ENCODE measurements at regions not wholly inside any gene's neighbourhood (a gene's known extent, or its start where the extent isn't known, plus 50 kb on each side); places are given as distances from the start of the nearest gene placed in this dataset.

- no peaks in the 10 kb centered on the region for H3K27me3 ChIP-seq (ENCODE audit: control insufficient read depth, insufficient read depth, low read length)
- no peak for DNase-seq (ENCODE audit: low read depth)
- H3K36me3 ChIP-seq (ENCODE audit: control insufficient read depth, insufficient read depth, low read length) = no peaks in the 10 kb centered on the region; the same call in 1 of the 2 replicates
- ChIA-PET POLR2A (no interaction called here), CTCF (no interaction called here)
- H3K4me3 ChIP-seq (ENCODE audit: low read depth, low read length) = no peak overlapping the region
- no peak for TF ChIP-seq CTCF (IDR thresholded peaks at IDR 0.05; ENCODE audit: insufficient read depth, low read depth, low read length)
Observed at GRCh38 chr4:147349193-147349592, 131.7 kb upstream of the EDNRA start.

GRCh38 chr4:147351083-147351787 is 129.7 kb upstream of the EDNRA start:
- Histone ChIP-seq H3K27me3 (ENCODE audit: control insufficient read depth, insufficient read depth, low read length) (no peaks in the 10 kb centered on the region), H3K36me3 (ENCODE audit: control insufficient read depth, insufficient read depth, low read length) (no peaks in the 10 kb centered on the region; the same call in 1 of the 2 replicates), H3K4me3 (ENCODE audit: low read depth, low read length) (no peak overlapping the region)
- DNase-seq (ENCODE audit: low read depth) = no peak
- ChIA-PET POLR2A (no interaction called here), CTCF (interaction anchor here (0.6 to 0.7 kb wide), 2 partner anchors 15 to 413 kb away, joined by 3 to 4 read pairs; no protein-coding TSS in a partner anchor)
- TF ChIP-seq CTCF (IDR thresholded peaks at IDR 0.05; ENCODE audit: insufficient read depth, low read depth, low read length) = no peak

- no peak for DNase-seq (ENCODE audit: low read depth)
- TF ChIP-seq CTCF (IDR thresholded peaks at IDR 0.05; ENCODE audit: insufficient read depth, low read depth, low read length) = no peak
- Histone ChIP-seq H3K27me3 (ENCODE audit: control insufficient read depth, insufficient read depth, low read length) (no peaks in the 10 kb centered on the region), H3K4me3 (ENCODE audit: low read depth, low read length) (no peak overlapping the region), H3K36me3 (ENCODE audit: control insufficient read depth, insufficient read depth, low read length) (no peaks in the 10 kb centered on the region; the same call in 1 of the 2 replicates)
- CTCF ChIA-PET = no interaction called here
- POLR2A ChIA-PET = no interaction called here
Observed at GRCh38 chr4:147354237-147354636, 126.7 kb upstream of the EDNRA start.

- Histone ChIP-seq H3K27me3 (ENCODE audit: control insufficient read depth, insufficient read depth, low read length) (no peaks in the 10 kb centered on the region), H3K36me3 (ENCODE audit: control insufficient read depth, insufficient read depth, low read length) (no peaks in the 10 kb centered on the region; the same call in 1 of the 2 replicates), H3K4me3 (ENCODE audit: low read depth, low read length) (no peak overlapping the region)
- CTCF ChIA-PET = interaction anchor here (1.0 kb wide), 1 partner anchor 22 kb away, joined by 3 read pairs; no protein-coding TSS in a partner anchor
- POLR2A ChIA-PET = interaction anchor here (0.6 kb wide), 1 partner anchor 14 kb away, joined by 3 read pairs; no protein-coding TSS in a partner anchor
- no peak for TF ChIP-seq CTCF (IDR thresholded peaks at IDR 0.05; ENCODE audit: insufficient read depth, low read depth, low read length)
- DNase-seq (ENCODE audit: low read depth) = no peak
Observed at GRCh38 chr4:147355032-147355656, 125.8 kb upstream of the EDNRA start.

- no peak overlapping the region for H3K4me3 ChIP-seq (ENCODE audit: low read depth, low read length)
- DNase-seq (ENCODE audit: low read depth) = no peak
- no peaks in the 10 kb centered on the region for H3K27me3 ChIP-seq (ENCODE audit: control insufficient read depth, insufficient read depth, low read length)
- no peaks in the 10 kb centered on the region; the same call in 1 of the 2 replicates for H3K36me3 ChIP-seq (ENCODE audit: control insufficient read depth, insufficient read depth, low read length)
- no peak for TF ChIP-seq CTCF (IDR thresholded peaks at IDR 0.05; ENCODE audit: insufficient read depth, low read depth, low read length)
- POLR2A ChIA-PET = interaction anchor here (0.6 kb wide), 1 partner anchor 15 kb away, joined by 3 read pairs; no protein-coding TSS in a partner anchor
- CTCF ChIA-PET = interaction anchor here (1.0 kb wide), 1 partner anchor 23 kb away, joined by 3 read pairs; no protein-coding TSS in a partner anchor
Observed at GRCh38 chr4:147355847-147356246, 125.0 kb upstream of the EDNRA start.

Data from BJ (cell line).